ENCODE measurements at regions not wholly inside any gene's neighbourhood (a gene's known extent, or its start where the extent isn't known, plus 50 kb on each side); places are given as distances from the start of the nearest gene placed in this dataset.

GRCh38 chr9:1743121-1743960 is 271.8 kb upstream of the SMARCA2 start:
- TF ChIP-seq POLR2AphosphoS5 (IDR thresholded peaks at IDR 0.05; ENCODE audit: low read depth) = no peak
- no peak for TF ChIP-seq REST (IDR thresholded peaks at IDR 0.05; ENCODE audit: unreplicated experiment)
- TF ChIP-seq CTCF (conservative IDR thresholded peaks at IDR 0.05; ENCODE audit: low read depth in 2 of 2) = no peak
- no peak for TF ChIP-seq EZH2phosphoT487 (IDR thresholded peaks at IDR 0.05; ENCODE audit: unreplicated experiment)
- no peak for TF ChIP-seq EZH2 (IDR thresholded peaks at IDR 0.05; ENCODE audit: low read depth, unreplicated experiment)
- no peak for TF ChIP-seq ETS1 (IDR thresholded peaks at IDR 0.05)
- no peak for TF ChIP-seq CREB1 (CRISPR knock-in tag; IDR thresholded peaks at IDR 0.05; ENCODE audit: low read depth)

Measured in GM23338 (cell line).